ENCODE measurements at regions not wholly inside any gene's neighbourhood (a gene's known extent, or its start where the extent isn't known, plus 50 kb on each side); places are given as distances from the start of the nearest gene placed in this dataset.

DNA sequence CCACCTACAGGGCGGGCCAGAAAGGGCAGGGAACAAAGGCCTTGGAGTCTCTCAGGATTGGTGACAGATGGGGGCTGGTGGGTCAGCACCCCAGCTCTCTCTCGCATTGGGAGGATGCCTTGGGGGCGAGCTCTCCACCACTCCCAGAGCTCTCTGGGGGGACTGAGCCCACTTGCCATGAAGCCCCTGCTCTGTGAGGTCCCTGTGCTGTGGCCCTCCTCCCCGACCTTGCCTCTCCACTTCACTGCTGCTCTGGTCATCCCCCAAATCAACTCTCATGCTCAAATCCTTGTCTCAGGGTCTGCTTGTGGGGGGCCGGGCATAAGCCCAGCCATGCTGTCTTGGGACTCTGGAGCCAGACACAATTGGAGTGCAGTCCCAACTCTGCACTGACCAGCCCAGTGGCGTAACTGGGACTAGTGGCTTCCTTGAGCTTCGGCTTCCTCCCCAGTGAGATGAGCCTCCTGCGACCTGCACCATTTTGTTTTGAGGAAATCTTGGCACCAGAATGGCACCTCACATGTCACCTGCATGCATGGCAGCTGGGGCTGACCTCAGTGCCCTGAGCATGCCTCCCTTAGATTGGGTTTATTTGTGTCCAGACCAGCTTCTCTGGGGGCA lies 184.5 kb downstream of the IRF8 start:
- peak; percentile 36; the same call in 2 of the 3 replicates for ATAC-seq
- Histone ChIP-seq H3K36me3 (ENCODE audit: control insufficient read depth in 2 of 2, insufficient read depth in 2 of 2, low read length in 1 of 2) (no peaks in the 10 kb centered on the region), H3K4me1 (ENCODE audit: control insufficient read depth, insufficient read depth, low read length) (no peaks in the 10 kb centered on the region; the same call in 1 of the 2 replicates), H4K20me1 (ENCODE audit: control insufficient read depth, insufficient read depth) (no peaks in the 10 kb centered on the region), H3K4me2 (ENCODE audit: control insufficient read depth, insufficient read depth) (no peak overlapping the region), H3K4me3 (no peak overlapping the region), H3K9ac (ENCODE audit: control insufficient read depth, insufficient read depth, low read length) (no peak overlapping the region), H3K27ac (ENCODE audit: control insufficient read depth, insufficient read depth) (no peak overlapping the region), H3K9me3 (replicated peaks; ENCODE audit: control insufficient read depth, insufficient read depth, low read length) (no peaks in the 10 kb centered on the region; the same call in 2 of the 3 replicates), H3K27me3 (replicated peaks in 1 of 2; ENCODE audit: control insufficient read depth in 2 of 2, insufficient read depth in 2 of 2, low read length in 1 of 2) (no peaks in the 10 kb centered on the region; a peak in 2 of 4 replicates), H2AFZ (ENCODE audit: control insufficient read depth, low read depth, low read length) (no peak overlapping the region), H3K79me2 (ENCODE audit: control insufficient read depth, insufficient read depth, low read length) (no peaks in the 10 kb centered on the region)
- TF ChIP-seq IKZF1 (conservative IDR thresholded peaks at IDR 0.05) (no peak), MEF2B (IDR thresholded peaks at IDR 0.05; ENCODE audit: partially characterized antibody, poor library complexity, severe bottlenecking) (no peak), SRF (IDR thresholded peaks at IDR 0.05; ENCODE audit: low read depth in 2 of 2, low read length in 2 of 2) (no peak), PML (IDR thresholded peaks at IDR 0.05; ENCODE audit: low read length) (no peak)
- TF ChIP-seq, protein P1, sequence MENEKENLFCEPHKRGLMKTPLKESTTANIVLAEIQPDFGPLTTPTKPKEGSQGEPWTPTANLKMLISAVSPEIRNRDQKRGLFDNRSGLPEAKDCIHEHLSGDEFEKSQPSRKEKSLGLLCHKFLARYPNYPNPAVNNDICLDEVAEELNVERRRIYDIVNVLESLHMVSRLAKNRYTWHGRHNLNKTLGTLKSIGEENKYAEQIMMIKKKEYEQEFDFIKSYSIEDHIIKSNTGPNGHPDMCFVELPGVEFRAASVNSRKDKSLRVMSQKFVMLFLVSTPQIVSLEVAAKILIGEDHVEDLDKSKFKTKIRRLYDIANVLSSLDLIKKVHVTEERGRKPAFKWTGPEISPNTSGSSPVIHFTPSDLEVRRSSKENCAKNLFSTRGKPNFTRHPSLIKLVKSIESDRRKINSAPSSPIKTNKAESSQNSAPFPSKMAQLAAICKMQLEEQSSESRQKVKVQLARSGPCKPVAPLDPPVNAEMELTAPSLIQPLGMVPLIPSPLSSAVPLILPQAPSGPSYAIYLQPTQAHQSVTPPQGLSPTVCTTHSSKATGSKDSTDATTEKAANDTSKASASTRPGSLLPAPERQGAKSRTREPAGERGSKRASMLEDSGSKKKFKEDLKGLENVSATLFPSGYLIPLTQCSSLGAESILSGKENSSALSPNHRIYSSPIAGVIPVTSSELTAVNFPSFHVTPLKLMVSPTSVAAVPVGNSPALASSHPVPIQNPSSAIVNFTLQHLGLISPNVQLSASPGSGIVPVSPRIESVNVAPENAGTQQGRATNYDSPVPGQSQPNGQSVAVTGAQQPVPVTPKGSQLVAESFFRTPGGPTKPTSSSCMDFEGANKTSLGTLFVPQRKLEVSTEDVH (IDR thresholded peaks at IDR 0.05; ENCODE audit: low read depth, partially characterized antibody): no peak
- DNase-seq (ENCODE audit: low read depth, low spot score): no peak
- WGBS (ENCODE audit: insufficient coverage, insufficient replicate concordance, low lambda C conversion rate, missing lambda C conversion rate): 22% methylated on average over 8 of the region's 8 CpGs
- intact Hi-C loops (cut with micrococcal nuclease; ENCODE audit: unreplicated experiment) (no loop called here), in situ Hi-C loops (cut with MboI) (no loop called here)
- CTCF ChIA-PET: interaction anchor here (0.7 kb wide), 1 partner anchor 177 kb away, joined by 3 read pairs; no protein-coding TSS in a partner anchor
- no TSS peak for BruUV-seq (replicated peaks)
- POLR2A ChIA-PET: no interaction called here
- no peak for FAIRE-seq
- SMC1A ChIA-PET (ENCODE audit: uncharacterized antibody, unreplicated experiment): no interaction called here
- RAD21 ChIA-PET (ENCODE audit: unreplicated experiment): no interaction called here

Data from GM12878 (cell line).